Fibroblast of skin of left biceps (primary cell): ENCODE measurements at regions not wholly inside any gene's neighbourhood (a gene's known extent, or its start where the extent isn't known, plus 50 kb on each side); places are given as distances from the start of the nearest gene placed in this dataset.
A peak's percentile ranks its signal among the peaks of the same experiment; 100 is the strongest.

ENCODE experiments used
- DNase-seq, 2 experiments: peaks; one replicate each; pipeline ENCODE4 v3.0.0-alpha.2; 2013; ENCODE audit warnings: low read depth in 2 of 2

DNA sequence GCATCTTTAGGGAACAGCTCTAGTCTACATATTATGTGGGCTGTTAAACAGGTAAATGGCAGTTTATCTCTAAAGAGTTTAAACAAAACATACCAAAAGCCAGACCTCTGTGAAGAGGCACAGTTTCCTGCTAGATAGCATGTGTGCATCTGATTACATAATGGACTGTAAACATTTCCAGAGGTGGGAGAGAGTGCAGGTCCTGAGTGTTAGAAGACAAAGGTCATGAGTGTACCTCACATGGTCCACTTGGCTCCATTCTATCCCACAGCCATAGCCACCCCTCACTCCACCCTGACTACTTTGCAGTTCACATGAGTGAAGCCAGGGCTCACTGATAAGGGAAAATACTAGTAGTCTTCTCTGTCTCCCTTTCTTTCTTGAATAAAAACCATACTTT, 233.4 kb downstream of the MTX2 start:
- no peak for DNase-seq

DNA sequence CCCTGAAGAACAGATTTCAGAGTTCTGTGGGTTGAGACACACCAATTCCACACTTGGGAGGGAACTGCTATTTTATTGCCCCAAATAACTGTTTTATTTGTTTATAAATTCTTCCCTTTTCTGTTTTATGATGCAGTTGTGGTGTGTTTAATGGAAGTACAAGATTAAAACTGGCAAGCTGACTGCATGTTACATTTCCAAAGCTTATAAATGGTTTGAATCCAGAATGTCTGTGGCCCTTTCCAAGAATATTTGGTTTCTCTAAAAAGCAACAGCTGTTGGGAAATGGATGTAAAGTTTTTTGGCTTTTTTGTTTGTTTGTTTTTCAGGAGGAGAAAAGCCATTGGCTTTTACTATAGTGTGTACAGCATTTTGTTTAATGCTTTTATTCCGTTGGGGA, 234.5 kb downstream of the MTX2 start:
- no peak for DNase-seq

DNA sequence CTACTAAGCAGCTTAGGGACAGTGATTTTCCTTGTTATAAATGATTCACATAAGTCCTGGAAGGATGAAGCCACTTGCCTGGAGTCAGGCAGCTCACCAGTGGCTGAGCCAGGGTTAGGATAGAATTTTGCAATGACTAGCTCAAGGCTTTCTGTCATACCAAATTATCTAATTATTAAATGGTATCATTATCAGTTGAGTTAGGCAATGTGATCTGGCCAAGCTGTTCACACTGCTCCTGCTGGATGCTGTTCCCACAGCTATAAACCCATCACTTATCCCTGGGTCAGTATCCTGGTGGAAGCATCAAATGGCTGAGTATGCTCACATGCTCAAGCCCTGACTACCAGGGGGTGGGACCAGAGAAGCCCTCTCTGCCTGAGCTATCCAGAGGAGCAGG, 235.2 kb downstream of the MTX2 start:
- DNase-seq: no peak

DNA sequence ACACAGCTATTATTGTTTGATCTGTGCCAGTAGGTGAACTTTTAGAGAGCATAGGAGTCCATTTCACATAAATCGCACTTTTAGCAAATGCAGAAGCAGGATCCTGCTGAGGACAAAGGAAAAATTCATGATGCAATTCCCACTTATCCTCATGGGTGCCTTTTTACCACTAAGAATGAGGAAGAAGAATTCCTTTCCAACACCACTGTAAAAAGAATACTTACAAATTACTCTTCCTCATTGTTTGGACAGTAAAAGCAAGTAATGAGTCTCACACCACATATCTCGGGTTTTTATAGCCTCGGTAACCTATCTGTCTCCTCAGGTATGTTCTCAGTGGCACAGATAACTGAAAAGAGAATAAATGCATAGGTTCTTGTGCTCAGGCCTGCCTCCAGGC, 238.5 kb downstream of the MTX2 start:
- peak; percentile 53 to 60 for DNase-seq

DNA sequence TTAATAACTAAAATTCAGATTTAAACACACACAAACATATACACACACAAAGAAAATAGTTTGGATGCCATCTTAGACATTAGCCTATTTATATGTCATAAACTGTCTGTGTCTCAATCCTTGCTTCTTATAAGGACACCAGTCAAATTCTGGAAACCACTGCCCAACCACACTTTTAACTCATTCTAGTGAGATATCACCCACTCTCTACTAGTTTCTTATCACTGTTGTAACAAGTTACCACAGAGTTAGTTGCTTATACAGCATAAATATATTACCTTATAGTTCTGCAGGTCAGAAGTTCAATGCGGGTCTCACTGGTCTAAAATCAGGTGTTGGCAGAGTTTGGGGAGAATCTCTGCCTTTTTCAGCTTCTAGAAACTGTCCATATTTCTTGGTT, 239.1 kb downstream of the MTX2 start:
- no peak for DNase-seq

DNA sequence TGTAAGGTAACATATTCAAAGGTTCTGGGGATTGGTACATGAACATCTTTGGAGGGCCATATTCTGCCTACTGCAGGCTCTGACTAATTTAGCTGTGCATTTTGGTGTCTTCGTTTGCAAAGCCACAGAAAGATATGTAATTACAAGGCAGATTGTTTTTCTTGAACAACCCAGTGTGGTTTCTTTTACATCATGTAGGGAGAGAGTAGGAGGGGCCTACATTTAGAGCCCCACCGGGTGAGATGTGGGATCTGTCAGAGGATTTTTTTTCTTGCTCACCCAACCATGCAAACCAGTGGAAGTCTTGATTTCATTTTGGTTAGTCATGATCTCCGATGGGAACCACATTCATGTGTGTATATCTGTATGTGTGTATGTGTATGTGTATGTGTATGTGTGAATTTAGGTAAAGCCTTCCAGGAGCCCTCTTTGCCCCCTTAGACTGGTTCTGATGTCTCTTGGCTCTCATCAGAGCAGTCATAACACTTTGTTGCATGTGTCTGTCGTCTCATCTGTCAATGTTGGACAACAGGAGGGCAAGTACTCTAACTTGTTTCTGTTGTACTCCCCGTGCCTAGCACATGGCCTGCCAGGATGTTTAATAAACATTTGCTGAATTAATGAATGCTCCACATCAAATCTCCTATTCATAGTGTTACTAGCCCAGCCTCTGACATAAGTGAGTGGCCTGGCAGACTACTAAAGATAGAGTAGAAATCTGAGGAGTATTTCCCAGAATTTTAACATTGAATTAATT, 239.9 kb downstream of the MTX2 start:
- peak; percentile 79 to 86 for DNase-seq

DNA sequence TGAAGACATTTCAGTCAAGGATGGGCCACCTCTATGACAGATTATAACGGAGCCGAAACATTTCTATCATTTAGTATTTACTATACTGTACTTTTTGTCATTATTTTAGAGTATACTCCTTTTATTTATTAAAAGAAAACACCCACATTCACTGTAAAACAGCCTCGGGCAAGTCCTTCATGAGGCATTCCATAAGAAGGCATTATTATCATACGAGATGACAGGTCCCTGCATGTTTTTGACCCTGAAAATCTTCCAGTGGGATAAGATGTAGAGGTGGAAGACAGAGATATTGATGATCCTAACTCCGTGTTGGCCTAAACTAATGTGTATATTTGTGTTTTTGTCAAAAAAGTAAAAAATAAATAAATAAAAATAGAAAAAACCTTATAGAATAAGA, 245.0 kb downstream of the MTX2 start:
- DNase-seq: no peak

DNA sequence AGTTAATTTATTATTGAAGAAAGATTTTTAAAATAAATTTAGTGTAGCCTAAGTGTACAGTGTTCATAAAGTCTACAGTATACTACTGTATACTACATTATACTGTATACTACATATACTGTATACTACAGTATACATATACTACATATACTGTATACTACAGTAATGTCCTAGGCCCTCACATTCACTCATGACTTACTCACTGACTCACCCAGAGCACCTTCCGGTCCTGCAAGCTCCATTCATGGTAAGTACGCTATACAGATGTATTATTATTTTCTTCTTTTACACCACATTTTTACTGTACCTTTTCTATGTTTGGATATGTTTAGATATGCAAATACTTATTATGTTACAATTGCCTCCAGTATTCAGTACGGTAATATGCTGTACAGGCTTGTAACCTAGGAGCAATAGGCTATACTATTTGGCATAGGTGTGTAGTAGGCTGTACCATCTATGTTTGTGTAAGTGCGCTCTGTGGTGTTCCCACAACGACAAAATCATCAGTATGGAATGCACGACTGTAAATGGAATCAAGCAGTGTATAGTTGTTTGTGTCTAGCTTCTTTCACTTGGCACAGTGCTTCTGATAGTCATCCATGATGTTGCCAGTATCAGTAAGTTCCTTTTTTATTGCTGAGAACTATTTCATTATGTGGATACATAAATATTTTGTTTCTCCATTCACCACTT, 245.7 kb downstream of the MTX2 start:
- no peak for DNase-seq

DNA sequence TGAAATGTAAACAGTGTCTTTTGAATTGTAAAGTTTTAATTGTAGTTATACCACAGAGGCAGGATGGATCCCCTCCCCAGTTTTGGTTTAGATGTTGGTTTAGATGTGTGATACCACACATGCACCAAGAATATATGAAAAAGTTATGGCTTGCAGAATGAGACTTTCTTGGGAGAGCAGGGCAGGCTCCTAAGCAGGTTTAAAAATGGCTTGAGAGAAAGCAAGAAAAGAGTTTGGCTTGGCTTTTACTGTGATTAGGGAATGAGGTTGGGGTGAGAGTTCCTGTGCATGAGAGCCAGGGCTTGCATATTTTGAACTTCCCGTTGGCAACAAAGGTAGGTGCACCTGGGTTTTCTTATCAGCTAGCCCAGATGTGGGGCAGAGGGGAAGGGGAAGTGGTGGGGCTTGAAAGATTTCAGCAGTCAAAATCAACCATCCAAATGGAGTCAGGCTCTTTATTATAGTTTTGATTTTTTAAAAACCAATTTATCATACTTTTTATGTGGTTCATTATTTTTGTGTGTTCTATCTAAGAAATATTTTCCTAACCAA, 246.9 kb downstream of the MTX2 start:
- DNase-seq: no peak

DNA sequence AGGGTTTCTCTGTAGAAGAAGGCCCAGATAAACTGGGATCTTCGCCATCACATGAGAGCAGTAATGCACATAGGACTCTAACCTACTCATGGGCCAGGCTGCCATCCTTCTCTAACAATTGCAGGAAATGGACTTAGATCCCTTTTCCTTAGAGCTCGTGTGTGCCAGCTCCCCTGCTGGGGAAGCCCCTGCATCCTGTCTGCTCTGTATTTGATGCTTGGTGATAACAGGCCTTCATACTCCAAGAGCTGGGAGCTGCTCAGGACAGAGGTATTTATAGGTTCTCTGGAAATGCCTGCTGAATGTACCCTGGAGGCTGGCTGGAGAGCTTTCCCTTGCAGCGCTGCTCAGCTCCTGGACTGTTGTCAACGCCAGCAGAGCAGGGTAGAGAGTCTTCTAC, 249.6 kb downstream of the MTX2 start:
- DNase-seq: no peak

DNA sequence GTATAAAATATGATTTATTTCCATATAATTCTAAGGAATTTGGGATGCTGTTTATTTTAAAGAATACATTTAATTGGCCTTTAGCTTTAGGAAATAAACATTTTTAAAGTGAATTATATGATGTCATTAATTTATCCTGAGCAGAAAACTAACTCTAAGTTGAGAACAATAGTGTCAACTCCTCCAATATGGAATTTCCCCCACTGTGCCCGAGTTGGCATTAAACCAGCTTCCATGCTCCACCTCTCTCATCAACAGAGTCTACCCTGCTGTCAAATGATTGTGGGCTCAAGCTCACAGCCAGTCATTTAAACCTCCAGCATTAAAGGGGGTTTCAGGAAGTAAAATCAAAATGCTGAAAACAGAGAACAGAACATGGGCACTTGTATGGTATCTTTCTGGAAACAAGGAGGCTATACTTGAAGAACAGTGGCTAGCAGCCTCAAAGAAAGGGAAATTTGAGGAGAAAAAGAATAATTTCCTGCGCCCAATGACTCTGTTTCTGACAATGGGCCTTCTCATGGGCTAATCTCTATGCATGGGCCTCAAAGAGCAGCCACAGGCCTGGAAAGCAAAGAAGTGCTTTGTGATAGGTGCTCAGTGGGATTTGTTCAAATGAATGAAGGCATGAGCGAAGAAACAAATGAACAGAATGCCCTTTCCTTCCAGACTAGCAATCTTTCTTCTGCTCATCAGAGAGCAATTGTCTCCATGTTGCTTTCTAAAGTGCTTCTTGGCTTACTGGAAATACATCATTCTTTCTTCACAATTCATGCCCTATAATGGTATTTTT, 252.8 kb downstream of the MTX2 start:
- DNase-seq: no peak

DNA sequence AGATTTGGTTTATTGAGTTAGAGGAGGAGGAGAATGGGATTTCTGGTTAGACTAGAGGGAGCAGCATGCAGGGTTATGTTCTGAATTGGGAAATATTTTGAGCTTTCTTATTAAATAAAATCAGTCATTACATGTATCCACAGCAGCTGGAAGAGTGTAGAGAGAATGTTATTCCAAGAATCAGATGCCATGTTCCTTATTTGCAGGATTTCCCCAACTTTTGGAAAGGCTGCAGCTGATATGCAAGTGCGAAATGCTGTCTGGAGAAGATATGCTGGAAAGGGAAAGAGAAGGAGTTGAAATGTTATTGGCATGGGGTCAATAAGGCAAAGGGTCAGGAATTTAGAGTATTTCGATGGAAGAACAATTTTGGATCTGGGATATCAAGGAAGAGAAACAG, 255.8 kb downstream of the MTX2 start:
- DNase-seq: no peak

DNA sequence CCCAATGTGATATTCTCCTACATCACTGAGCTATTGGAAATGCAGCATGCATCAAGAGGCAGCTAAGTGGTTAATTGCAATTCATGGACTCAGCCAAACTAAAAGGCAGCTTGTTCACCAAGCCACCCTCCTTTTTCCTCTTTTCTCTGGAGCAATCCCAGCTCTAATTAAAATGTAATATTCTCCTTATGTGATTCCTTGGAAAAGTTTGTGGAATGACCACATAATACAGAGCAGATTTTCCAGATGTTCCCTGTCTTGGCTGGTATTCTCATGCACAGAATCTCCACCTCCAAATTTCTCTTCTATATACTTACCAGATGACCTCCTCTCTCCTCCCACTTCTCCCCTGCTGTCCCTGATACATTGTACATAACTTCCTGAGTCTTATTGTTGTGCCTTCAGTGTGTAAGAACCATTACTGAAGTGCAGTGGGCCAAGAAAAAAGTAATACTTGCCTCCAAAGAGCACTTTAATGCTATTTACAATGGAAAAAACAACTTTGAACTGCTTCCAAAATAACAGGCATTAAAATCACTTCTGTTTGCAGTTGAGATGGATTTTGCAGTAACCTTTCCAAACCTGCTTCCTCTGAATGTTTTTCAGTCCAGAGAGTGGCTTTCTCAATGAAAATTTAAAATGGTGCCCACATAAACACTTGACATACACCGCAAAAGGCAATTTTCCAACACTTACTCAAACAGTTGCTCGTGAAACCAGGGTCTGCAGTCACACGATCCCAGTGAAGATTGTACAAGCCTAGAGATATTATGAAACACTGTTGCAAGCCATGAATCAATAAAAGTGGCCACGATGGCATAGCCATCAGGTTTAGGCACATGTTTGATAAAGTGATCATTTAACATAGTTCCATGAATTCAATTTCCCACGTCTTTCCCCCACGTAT, 258.0 kb downstream of the MTX2 start:
- peak; percentile 88 for DNase-seq

DNA sequence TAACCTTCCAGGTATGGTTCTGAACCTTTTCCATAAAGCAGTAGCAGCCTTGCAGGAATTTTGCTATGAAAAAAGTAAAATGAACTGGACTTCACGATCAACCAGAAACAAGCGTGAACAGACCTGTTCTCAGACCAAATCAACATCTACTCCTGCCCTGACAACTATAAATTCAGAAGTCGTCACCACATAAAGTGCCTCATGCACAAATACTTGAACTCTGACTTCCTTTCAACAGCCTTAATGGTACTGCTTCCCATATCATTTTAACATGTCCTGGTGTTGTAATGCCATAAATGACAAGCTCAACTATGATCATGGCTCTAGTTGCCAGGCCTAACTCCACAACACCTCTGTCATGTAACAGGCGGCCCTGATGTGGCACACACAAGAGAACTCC, 262.4 kb downstream of the MTX2 start:
- no peak for DNase-seq

DNA sequence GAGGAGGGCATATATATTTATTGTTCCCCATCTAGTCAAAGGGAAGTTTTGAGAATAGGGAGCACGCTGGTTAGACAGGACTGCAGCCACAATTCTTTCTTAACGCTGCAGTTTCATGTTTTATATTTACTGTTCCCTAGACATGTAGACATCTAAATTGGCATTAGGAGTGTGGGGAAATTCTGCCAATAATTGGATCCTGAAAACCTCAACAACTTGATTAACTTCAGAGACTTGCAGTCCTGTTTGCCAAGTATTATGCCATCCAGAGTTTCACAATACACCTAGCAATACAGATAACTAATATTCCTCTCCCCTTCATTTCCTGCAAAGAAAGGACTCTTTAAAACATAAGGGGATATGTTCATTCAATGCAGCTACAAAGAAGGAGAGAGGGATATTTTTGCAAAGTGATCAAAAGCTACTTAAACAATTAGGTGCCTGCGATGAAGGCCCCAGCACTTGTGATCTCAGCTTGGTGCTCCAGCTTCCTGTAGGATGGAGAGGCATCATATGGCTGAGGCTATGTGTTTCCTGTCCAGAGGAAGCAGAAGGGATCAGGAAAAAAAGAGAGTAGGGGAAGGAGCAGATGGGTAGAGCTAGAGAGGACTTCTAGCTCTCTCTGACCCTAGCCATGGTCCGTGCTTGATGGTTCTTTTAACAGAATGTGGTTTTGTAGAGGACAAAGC, 264.4 kb downstream of the MTX2 start:
- DNase-seq: no peak

DNA sequence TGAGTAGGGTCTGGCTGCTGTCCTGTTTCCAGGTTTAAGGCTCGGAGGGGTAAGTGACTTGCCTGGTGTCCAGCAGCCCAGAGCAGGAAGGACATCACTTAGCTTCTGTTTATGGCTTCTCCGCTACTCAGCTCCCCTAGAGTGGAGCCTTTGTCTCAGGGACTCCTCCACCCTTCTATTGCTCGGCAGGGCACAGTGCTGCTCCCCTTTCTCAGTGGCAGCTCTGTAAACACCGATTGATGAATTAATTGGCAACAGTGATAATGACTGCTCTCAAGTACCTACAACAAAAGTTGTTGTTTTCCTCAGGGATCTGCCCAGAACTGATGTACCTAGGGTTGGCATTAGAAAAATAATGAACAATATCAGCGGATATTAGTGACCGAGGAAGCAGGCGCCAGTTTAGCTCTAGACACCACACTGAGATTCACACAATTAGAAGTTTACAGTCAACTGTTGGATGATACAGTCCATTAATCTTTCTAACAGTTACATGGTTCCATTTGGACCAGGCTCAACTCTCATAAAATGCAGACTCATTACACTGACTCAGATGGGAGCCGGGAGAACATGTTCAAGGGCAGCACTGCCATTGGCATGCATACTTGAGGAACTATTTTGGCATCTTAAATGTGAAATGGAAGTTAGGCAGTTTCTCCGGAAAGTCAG, 265.7 kb downstream of the MTX2 start:
- peak in 1 of 2 experiments; percentile 49 for DNase-seq

DNA sequence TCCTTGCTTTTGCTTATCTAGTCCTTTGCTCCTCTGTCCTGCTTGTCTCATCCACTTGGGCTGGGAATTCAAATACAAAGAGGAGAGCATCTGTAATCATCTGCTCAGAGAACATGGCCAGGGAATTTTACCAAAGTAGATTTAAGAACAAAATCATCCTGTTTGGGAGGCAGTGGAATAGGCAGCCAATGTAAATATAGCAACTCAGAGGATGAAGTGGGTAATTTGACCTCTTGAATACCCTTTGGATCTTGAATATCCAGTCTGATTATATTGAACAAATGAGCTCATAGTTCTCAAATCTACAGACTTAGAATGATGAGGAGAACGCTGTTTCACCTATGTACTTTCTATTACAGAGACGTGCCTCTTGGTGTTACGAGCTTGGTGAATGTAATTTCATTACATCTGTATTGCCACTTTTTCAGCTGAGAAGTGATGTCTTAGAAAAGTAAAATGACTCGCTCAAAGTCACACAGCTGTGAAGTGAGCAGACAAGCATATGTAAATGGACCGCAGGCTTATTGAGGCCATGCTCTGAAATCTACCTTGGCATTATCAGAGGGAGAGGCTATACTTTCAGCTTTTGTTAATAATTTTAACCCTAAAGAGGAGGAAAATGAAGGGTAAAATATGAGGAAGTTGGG, 266.3 kb downstream of the MTX2 start:
- no peak for DNase-seq

DNA sequence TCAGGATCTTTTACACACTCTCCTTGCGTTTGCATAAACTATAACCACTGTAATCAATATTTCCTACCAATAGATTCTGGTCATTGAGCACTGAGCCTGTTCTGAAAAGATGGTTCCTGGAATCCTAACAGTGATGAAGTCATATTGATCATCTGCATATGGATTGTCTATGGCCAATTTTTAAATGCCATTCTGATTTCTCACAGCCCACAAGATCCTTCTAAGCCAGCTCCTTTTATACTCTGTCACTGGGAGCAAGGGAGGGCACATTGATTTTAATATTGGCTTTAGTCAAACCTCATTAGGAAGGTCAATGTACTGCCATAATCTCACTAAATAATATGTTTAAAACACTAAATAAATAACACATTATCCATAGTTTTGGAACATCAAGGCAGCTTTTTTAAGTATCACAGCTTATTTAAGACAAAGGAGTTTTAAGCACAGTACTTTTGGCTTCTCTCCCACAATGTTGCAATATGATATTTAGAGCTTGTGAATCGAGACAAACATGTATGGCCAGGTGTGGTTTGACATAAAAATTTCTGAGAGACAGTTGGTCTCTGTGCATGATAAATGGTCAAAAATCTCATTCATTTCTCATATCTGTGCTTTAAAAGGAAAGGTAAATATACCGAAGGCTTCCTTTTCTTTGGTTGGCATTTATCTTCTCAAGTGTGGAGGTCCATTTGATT, 267.3 kb downstream of the MTX2 start:
- DNase-seq: no peak

DNA sequence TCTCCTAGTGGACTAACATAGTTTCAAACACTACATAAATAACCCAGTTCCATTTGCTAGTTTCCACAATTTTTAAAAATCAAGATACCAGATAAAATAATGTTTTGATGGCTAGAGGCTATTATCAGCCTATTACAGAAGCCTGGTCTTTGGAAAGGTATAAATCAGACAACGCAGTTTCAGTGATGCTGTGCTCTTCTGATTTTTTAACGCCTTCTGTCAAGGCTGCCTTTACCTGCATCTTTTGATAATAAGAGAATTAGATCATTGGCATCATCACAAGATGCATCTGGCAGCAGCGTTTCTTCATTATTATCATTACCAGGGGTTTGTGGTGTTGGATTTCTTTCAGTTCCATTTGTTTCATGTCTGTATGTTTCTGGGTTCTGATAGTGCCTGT, 268.7 kb downstream of the MTX2 start:
- DNase-seq: no peak
